C4-2B (cell line): ENCODE measurements at regions not wholly inside any gene's neighbourhood (a gene's known extent, or its start where the extent isn't known, plus 50 kb on each side); places are given as distances from the start of the nearest gene placed in this dataset.

ENCODE experiments used
- H3K27ac ChIP-seq: fragments of 450-650 bp; 2 replicates; pipeline ENCODE4 v1.5.1; 2017
- CTCF ChIP-seq: fragments of 450-650 bp; conservative IDR thresholded peaks from 2 replicates; pipeline ENCODE4 v1.5.1; 2017; ENCODE audit warnings: mild to moderate bottlenecking
- ZFX ChIP-seq: fragments of 450-650 bp; IDR thresholded peaks from 2 replicates; pipeline ENCODE4 v1.6.1; 2017

GRCh38 chr21:18191139-18191538, 53.5 kb upstream of the CHODL start:
- no peak for TF ChIP-seq ZFX
- H3K27ac ChIP-seq, result no peak overlapping the region

- no peak overlapping the region for H3K27ac ChIP-seq
- TF ChIP-seq ZFX (no peak), CTCF (no peak)
Observed at GRCh38 chr21:18178509-18178908, 66.1 kb upstream of the CHODL start.

GRCh38 chr21:18174370-18174769, 70.3 kb upstream of the CHODL start:
- no peak for TF ChIP-seq ZFX
- TF ChIP-seq CTCF, result no peak
- no peak overlapping the region for H3K27ac ChIP-seq

- no peak for TF ChIP-seq ZFX
- no peak for TF ChIP-seq CTCF
- no peak overlapping the region for H3K27ac ChIP-seq
Observed at GRCh38 chr21:18170829-18171228, 73.8 kb upstream of the CHODL start.

GRCh38 chr21:18170221-18170620, 74.4 kb upstream of the CHODL start:
- TF ChIP-seq ZFX (no peak), CTCF (no peak)
- H3K27ac ChIP-seq, result no peak overlapping the region

GRCh38 chr21:18168108-18168507, 76.5 kb upstream of the CHODL start:
- TF ChIP-seq ZFX, result no peak
- no peak for TF ChIP-seq CTCF
- no peak overlapping the region for H3K27ac ChIP-seq

- TF ChIP-seq CTCF (peak; percentile 20), ZFX (no peak)
- H3K27ac ChIP-seq, result no peak overlapping the region
Observed at GRCh38 chr21:18164933-18165332, 79.7 kb upstream of the CHODL start.

GRCh38 chr21:18164483-18164882, 80.2 kb upstream of the CHODL start:
- TF ChIP-seq CTCF (no peak), ZFX (no peak)
- no peak overlapping the region for H3K27ac ChIP-seq
